ENCODE measurements at regions not wholly inside any gene's neighbourhood (a gene's known extent, or its start where the extent isn't known, plus 50 kb on each side); places are given as distances from the start of the nearest gene placed in this dataset.

- peaks cover 24% of the 10 kb centered on the region for H3K27me3 Mint-ChIP-seq
- ATAC-seq (ENCODE audit: poor library complexity) (no peak), DNase-seq (no peak)
- Histone ChIP-seq H3K4me3 (ENCODE audit: low read length) (no peak overlapping the region), H3K27ac (ENCODE audit: low read depth in 1 of 2, low read length in 2 of 2) (no peak overlapping the region), H3K4me1 (ENCODE audit: insufficient read depth, low read length) (no peaks in the 10 kb centered on the region), H3K27me3 (ENCODE audit: control insufficient read depth in 1 of 2, insufficient read depth in 2 of 2, low read length in 2 of 2) (no peaks in the 10 kb centered on the region), H3K9me3 (ENCODE audit: control insufficient read depth in 1 of 2, insufficient read depth in 1 of 2, low read length in 2 of 2) (peaks cover 0 to 11% of the 10 kb centered on the region in 2 experiments), H3K36me3 (ENCODE audit: insufficient read depth, low read length) (no peaks in the 10 kb centered on the region)
- no peaks in the 10 kb centered on the region for H3K36me3 Mint-ChIP-seq (ENCODE audit: low read depth)
- no peaks in the 10 kb centered on the region for H3K4me1 Mint-ChIP-seq (ENCODE audit: low read depth)
- POLR2A ChIA-PET: no interaction called here
- no peak overlapping the region for H3K27ac Mint-ChIP-seq
- CTCF ChIA-PET: no interaction called here
- H3K9me3 Mint-ChIP-seq: peaks cover 5% of the 10 kb centered on the region
- intact Hi-C loops (cut with DNase I, micrococcal nuclease): no loop called here
- no peak for TF ChIP-seq CTCF (IDR thresholded peaks at IDR 0.05)
- H3K4me3 Mint-ChIP-seq: no peak overlapping the region
These were observed 81.0 kb downstream of the SEMA4F start for GRCh38 chr2:74735009-74735408.

- H3K9me3 Mint-ChIP-seq: peaks cover 5% of the 10 kb centered on the region
- Histone ChIP-seq H3K27ac (ENCODE audit: low read depth in 1 of 2, low read length in 2 of 2) (no peak overlapping the region), H3K4me3 (ENCODE audit: low read length) (no peak overlapping the region), H3K9me3 (ENCODE audit: control insufficient read depth in 1 of 2, insufficient read depth in 1 of 2, low read length in 2 of 2) (peaks cover 0 to 11% of the 10 kb centered on the region in 2 experiments), H3K36me3 (ENCODE audit: insufficient read depth, low read length) (no peaks in the 10 kb centered on the region), H3K27me3 (ENCODE audit: control insufficient read depth in 1 of 2, insufficient read depth in 2 of 2, low read length in 2 of 2) (no peaks in the 10 kb centered on the region), H3K4me1 (ENCODE audit: insufficient read depth, low read length) (no peaks in the 10 kb centered on the region)
- no peak for TF ChIP-seq CTCF (IDR thresholded peaks at IDR 0.05)
- ATAC-seq (ENCODE audit: poor library complexity): no peak
- H3K36me3 Mint-ChIP-seq (ENCODE audit: low read depth): no peaks in the 10 kb centered on the region
- no peak for DNase-seq
- no peak overlapping the region for H3K4me3 Mint-ChIP-seq
- peaks cover 24% of the 10 kb centered on the region for H3K27me3 Mint-ChIP-seq
- ChIA-PET CTCF (no interaction called here), POLR2A (no interaction called here)
- intact Hi-C loops (cut with DNase I, micrococcal nuclease): no loop called here
- H3K27ac Mint-ChIP-seq: no peak overlapping the region
- H3K4me1 Mint-ChIP-seq (ENCODE audit: low read depth): no peaks in the 10 kb centered on the region
These were observed 81.5 kb downstream of the SEMA4F start for GRCh38 chr2:74735564-74735963.

- intact Hi-C loops (cut with DNase I, micrococcal nuclease): no loop called here
- no peaks in the 10 kb centered on the region for H3K4me1 ChIP-seq (ENCODE audit: insufficient read depth, low read length)
- ChIA-PET POLR2A (no interaction called here), CTCF (no interaction called here)
- no peak for ATAC-seq (ENCODE audit: poor library complexity)
- H3K27ac Mint-ChIP-seq: no peak overlapping the region
- H3K36me3 ChIP-seq (ENCODE audit: insufficient read depth, low read length): no peaks in the 10 kb centered on the region
- H3K4me1 Mint-ChIP-seq (ENCODE audit: low read depth): no peaks in the 10 kb centered on the region
- no peaks in the 10 kb centered on the region for H3K36me3 Mint-ChIP-seq (ENCODE audit: low read depth)
- peaks cover 19% of the 10 kb centered on the region for H3K27me3 Mint-ChIP-seq
- DNase-seq: no peak
- H3K9me3 ChIP-seq (ENCODE audit: control insufficient read depth in 1 of 2, insufficient read depth in 1 of 2, low read length in 2 of 2): peaks cover 0 to 11% of the 10 kb centered on the region in 2 experiments
- no peaks in the 10 kb centered on the region for H3K27me3 ChIP-seq (ENCODE audit: control insufficient read depth in 1 of 2, insufficient read depth in 2 of 2, low read length in 2 of 2)
- no peak for TF ChIP-seq CTCF (IDR thresholded peaks at IDR 0.05)
- H3K27ac ChIP-seq (ENCODE audit: low read depth in 1 of 2, low read length in 2 of 2): no peak overlapping the region
- peaks cover 5% of the 10 kb centered on the region for H3K9me3 Mint-ChIP-seq
- H3K4me3 Mint-ChIP-seq: no peak overlapping the region
- no peak overlapping the region for H3K4me3 ChIP-seq (ENCODE audit: low read length)
These were observed 82.5 kb downstream of the SEMA4F start for GRCh38 chr2:74736589-74736988.
